Fibroblast of lung (primary cell): ENCODE measurements at regions not wholly inside any gene's neighbourhood (a gene's known extent, or its start where the extent isn't known, plus 50 kb on each side); places are given as distances from the start of the nearest gene placed in this dataset.
"Not testable (repeated sequence)": the region's sequence is repeated elsewhere in the genome, so short reads cannot be mapped to it uniquely, and the experiment has no call there.

Source experiments
- DNase-seq, 2 donors: peaks; one replicate each; pipeline versions ENCODE4 v3.0.0 to v3.0.0-alpha.2; 2010; ENCODE audit warnings: low read depth in 2 of 2
- H2AFZ ChIP-seq: 2 replicates; pipeline ENCODE4 v1.5.1; 2012; ENCODE audit warnings: low read length, control low read depth, inconsistent platforms
- H3K27ac ChIP-seq: 2 replicates; pipeline ENCODE4 v1.5.1; 2011; ENCODE audit warnings: low read length, control low read depth; ENCODE audit not compliant: insufficient read depth
- H3K27me3 ChIP-seq: 2 replicates; pipeline ENCODE4 v1.5.1; 2011; ENCODE audit warnings: mild to moderate bottlenecking, low read length; ENCODE audit not compliant: control insufficient read depth, insufficient read depth
- H3K36me3 ChIP-seq: 2 replicates; pipeline ENCODE4 v1.5.1; 2011; ENCODE audit warnings: low read length; ENCODE audit not compliant: control insufficient read depth, insufficient read depth
- H3K4me1 ChIP-seq: 2 replicates; pipeline ENCODE4 v1.5.1; 2011; ENCODE audit warnings: low read length; ENCODE audit not compliant: control insufficient read depth, insufficient read depth; ENCODE audit errors: extremely low read depth
- H3K4me2 ChIP-seq: 2 replicates; pipeline ENCODE4 v1.5.1; 2011; ENCODE audit warnings: low read length, control low read depth; ENCODE audit not compliant: insufficient read depth; ENCODE audit errors: extremely low read depth
- H3K4me3 ChIP-seq, 4 experiments: fragments of 200-600 bp in 1 of 4; sonication (generic) in 1 of 4; replicated peaks in 1 of 4; 2 replicates each; pipeline ENCODE4 v1.5.1; 2011 to 2016; ENCODE audit warnings: low read length in 4 of 4, low read depth in 3 of 4, mild to moderate bottlenecking in 3 of 4, control low read depth in 2 of 4, inconsistent platforms in 1 of 4, mixed read lengths in 1 of 4; ENCODE audit not compliant: insufficient read depth in 1 of 4; ENCODE audit errors: control extremely low read depth in 1 of 4
- H3K79me2 ChIP-seq: 2 replicates; pipeline ENCODE4 v1.5.1; 2012; ENCODE audit warnings: mild to moderate bottlenecking, low read length, inconsistent platforms; ENCODE audit not compliant: control insufficient read depth, insufficient read depth
- H3K9ac ChIP-seq: 2 replicates; pipeline ENCODE4 v1.5.1; 2011; ENCODE audit warnings: mild to moderate bottlenecking, low read length, control low read depth; ENCODE audit not compliant: insufficient read depth
- H3K9me3 ChIP-seq: 2 replicates; pipeline ENCODE4 v1.5.1; 2012; ENCODE audit warnings: low read depth, low read length; ENCODE audit not compliant: control insufficient read depth, insufficient read depth
- H4K20me1 ChIP-seq: 2 replicates; pipeline ENCODE4 v1.5.1; 2011; ENCODE audit warnings: low read length; ENCODE audit not compliant: control insufficient read depth, insufficient read depth; ENCODE audit errors: extremely low read depth
- CTCF ChIP-seq, 2 donors: IDR thresholded peaks in 1 of 2; conservative IDR thresholded peaks in 1 of 2; 1 replicate in 1 of 2; 2 replicates in 1 of 2; pipeline ENCODE4 v1.5.1; 2011 to 2012; ENCODE audit warnings: low read length in 2 of 2, control low read depth in 1 of 2, inconsistent platforms in 1 of 2, low read depth in 1 of 2, mild to moderate bottlenecking in 1 of 2
- EZH2 ChIP-seq: IDR thresholded peaks from 2 replicates; pipeline ENCODE4 v1.5.1; 2012; ENCODE audit warnings: low read length, control low read depth, mild to moderate bottlenecking; ENCODE audit errors: missing control alignments

DNA sequence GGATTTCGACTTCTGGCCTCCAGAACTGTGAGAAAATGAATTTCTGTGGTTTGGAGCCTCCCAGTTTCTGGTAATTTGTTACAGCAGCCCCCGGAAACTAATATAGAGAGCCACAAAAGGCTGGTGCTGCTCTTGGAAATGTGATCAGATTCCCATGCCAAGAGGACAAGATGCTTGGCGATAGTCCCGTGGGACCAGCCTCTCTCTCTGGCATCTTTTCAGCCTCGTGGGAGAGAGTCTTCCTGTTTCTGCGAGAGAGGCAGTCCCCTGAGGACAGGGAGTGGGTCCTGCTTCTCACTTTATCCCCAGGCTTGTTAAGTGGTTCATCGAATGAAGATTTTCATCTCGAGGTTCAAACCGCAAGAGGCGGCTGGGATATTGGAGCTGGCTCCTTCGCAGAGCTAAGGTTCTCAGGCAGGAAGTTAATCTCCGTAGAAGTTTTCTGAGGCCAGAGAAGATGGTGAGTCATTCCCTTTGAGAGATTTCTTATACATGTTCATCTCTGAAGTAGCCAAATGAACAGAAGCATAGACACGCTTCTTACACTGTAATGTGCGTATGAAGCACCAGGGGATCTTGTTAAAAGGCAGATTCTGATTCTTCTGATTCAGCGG is 211.6 kb upstream of the SDK2 start:
- H3K27me3 ChIP-seq: no peaks in the 10 kb centered on the region
- no peaks in the 10 kb centered on the region for H3K36me3 ChIP-seq
- peak in 1 of 2 donors; percentile 24 for DNase-seq
- H3K9ac ChIP-seq: no peak overlapping the region
- H3K4me3 ChIP-seq: no peak overlapping the region
- no peaks in the 10 kb centered on the region for H3K79me2 ChIP-seq
- H4K20me1 ChIP-seq: no peaks in the 10 kb centered on the region
- H3K9me3 ChIP-seq: no peaks in the 10 kb centered on the region
- no peaks in the 10 kb centered on the region for H3K4me1 ChIP-seq
- no peak overlapping the region for H3K27ac ChIP-seq
- no peak overlapping the region for H2AFZ ChIP-seq
- TF ChIP-seq CTCF (conservative IDR thresholded peaks at IDR 0.05 in 1 of 2, IDR thresholded peaks at IDR 0.05 in 1 of 2; ENCODE audit: low read depth in 1 of 2, low read length in 2 of 2) (no peak), EZH2 (no peak)
- H3K4me2 ChIP-seq: no peak overlapping the region

- Histone ChIP-seq H3K27me3 (no peaks in the 10 kb centered on the region), H4K20me1 (no peaks in the 10 kb centered on the region), H3K79me2 (no peaks in the 10 kb centered on the region), H3K27ac (no peak overlapping the region), H3K4me2 (no peak overlapping the region), H3K4me3 (no peak overlapping the region), H3K36me3 (no peaks in the 10 kb centered on the region), H3K9ac (no peak overlapping the region), H3K9me3 (no peaks in the 10 kb centered on the region), H3K4me1 (no peaks in the 10 kb centered on the region), H2AFZ (no peak overlapping the region)
- DNase-seq: no peak
- no peak for TF ChIP-seq EZH2
- TF ChIP-seq CTCF (conservative IDR thresholded peaks at IDR 0.05 in 1 of 2, IDR thresholded peaks at IDR 0.05 in 1 of 2; ENCODE audit: low read depth in 1 of 2, low read length in 2 of 2): no peak
Measured at GRCh38 chr17:73856556-73856955, 212.3 kb upstream of the SDK2 start.

DNA sequence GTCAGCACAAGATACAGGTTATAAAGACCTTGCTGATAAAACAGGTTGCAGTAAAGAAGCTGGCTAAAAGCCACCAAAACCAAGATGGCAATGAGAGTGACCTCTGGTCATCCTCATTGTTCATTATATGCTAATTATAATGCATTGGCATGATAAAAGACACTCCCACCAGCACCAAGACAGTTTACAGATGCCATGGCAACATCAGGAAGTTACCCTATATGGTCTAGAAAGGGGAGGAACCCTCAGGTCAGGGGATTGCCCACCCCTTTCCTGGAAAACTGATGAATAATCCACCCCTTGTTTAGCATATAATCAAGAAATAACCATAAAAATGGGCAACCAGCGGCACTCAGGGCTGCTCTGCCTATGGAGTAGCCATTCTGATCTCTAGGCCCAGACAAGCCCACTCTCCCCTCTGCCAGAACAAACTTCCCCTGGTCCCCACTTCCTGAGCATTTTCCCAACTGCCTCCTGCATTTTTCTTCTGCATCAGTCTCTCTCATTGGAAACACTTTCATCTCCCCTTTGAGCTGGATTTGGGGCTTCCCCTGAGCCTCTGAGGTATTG is 215.3 kb upstream of the SDK2 start:
- not testable (repeated sequence) for H3K79me2 ChIP-seq, H3K4me1 ChIP-seq, H3K9me3 ChIP-seq

More for the DNA sequence above, 215.3 kb upstream of the SDK2 start:
- not testable (repeated sequence) for H3K9ac ChIP-seq, DNase-seq, H2AFZ ChIP-seq, H3K36me3 ChIP-seq, H3K4me2 ChIP-seq, H4K20me1 ChIP-seq, H3K27ac ChIP-seq, H3K4me3 ChIP-seq, H3K27me3 ChIP-seq
